SK-N-SH (cell line): ENCODE measurements at regions not wholly inside any gene's neighbourhood (a gene's known extent, or its start where the extent isn't known, plus 50 kb on each side); places are given as distances from the start of the nearest gene placed in this dataset.
A peak's percentile ranks its signal among the peaks of the same experiment; 100 is the strongest.

Experiments
- CTCF ChIA-PET: fragments of 300-600, 350-600 bp; formaldehyde crosslinking; extraction: SDS; loops from one replicate; lab custom pipeline; 2021; lab: Yijun Ruan, JAX
- POLR2A ChIA-PET: fragments of 350-600 bp; sonication (Branson Sonifier 250); formaldehyde crosslinking; extraction: SDS; loops from one replicate; lab custom pipeline; 2020; ENCODE audit warnings: antibody characterized with exemption, inconsistent platforms; lab: Yijun Ruan, JAX
- DNase-seq: peaks from one replicate; pipeline ENCODE4 v3.0.0; 2012
- H2AFZ ChIP-seq: fragments of 200-600 bp; sonication (generic); 2 replicates; pipeline ENCODE4 v1.8.1; 2016; ENCODE audit warnings: antibody characterized with exemption, mild to moderate bottlenecking, low read depth
- H3F3A ChIP-seq: fragments of 200-600 bp; sonication (generic); replicated peaks from 2 replicates; pipeline ENCODE3; 2016; ENCODE audit warnings: antibody characterized with exemption, mild to moderate bottlenecking; ENCODE audit not compliant: insufficient read depth
- H3K27ac ChIP-seq, 2 experiments: fragments of 200-500 bp in 1 of 2; fragments of 200-600 bp in 1 of 2; sonication (Bioruptor generic) in 1 of 2; sonication (generic), shearing (Covaris generic) in 1 of 2; 2 replicates each; pipeline versions ENCODE4 v1.5.1 to v1.6.1; 2014 to 2016; ENCODE audit warnings: low read depth in 2 of 2, inconsistent platforms in 1 of 2, low read length in 1 of 2, mild to moderate bottlenecking in 1 of 2, mixed read lengths in 1 of 2
- H3K27me3 ChIP-seq: fragments of 200-600 bp; sonication (generic), shearing (Covaris generic); 2 replicates; pipeline ENCODE4 v1.6.1; 2016; ENCODE audit warnings: mixed run types; ENCODE audit not compliant: insufficient read depth
- H3K36me3 ChIP-seq, 2 experiments: fragments of 200-500 bp in 1 of 2; fragments of 200-600 bp in 1 of 2; sonication (Bioruptor generic) in 1 of 2; sonication (generic) in 1 of 2; replicated peaks in 1 of 2; 2 replicates each; pipeline versions ENCODE3 to v1.5.1; 2014 to 2016; ENCODE audit warnings: low read length in 1 of 2, mild to moderate bottlenecking in 1 of 2; ENCODE audit not compliant: insufficient read depth in 2 of 2, control insufficient read depth in 1 of 2
- H3K4me1 ChIP-seq, 2 experiments: fragments of 200-500 bp in 1 of 2; fragments of 200-600 bp in 1 of 2; sonication (Bioruptor generic) in 1 of 2; sonication (generic), shearing (Covaris generic) in 1 of 2; 2 replicates each; pipeline versions ENCODE4 v1.5.1 to v1.6.1; 2014 to 2016; ENCODE audit warnings: low read depth in 1 of 2, low read length in 1 of 2, mixed run types in 1 of 2; ENCODE audit not compliant: insufficient read depth in 2 of 2, control insufficient read depth in 1 of 2
- H3K4me2 ChIP-seq: fragments of 200-600 bp; sonication (generic), shearing (Covaris generic); 2 replicates; pipeline ENCODE4 v1.6.1; 2017; ENCODE audit warnings: mixed run types
- H3K4me3 ChIP-seq, 2 experiments: fragments of 200-500 bp in 1 of 2; fragments of 200-600 bp in 1 of 2; sonication (Bioruptor generic) in 1 of 2; sonication (generic), shearing (Covaris generic) in 1 of 2; 2 replicates each; pipeline versions ENCODE4 v1.5.1 to v1.8.1; 2014 to 2016; ENCODE audit warnings: low read depth in 2 of 2, inconsistent platforms in 1 of 2, low read length in 1 of 2, mild to moderate bottlenecking in 1 of 2, mixed read lengths in 1 of 2, moderate library complexity in 1 of 2
- H3K79me2 ChIP-seq: fragments of 200-600 bp; sonication (generic); 2 replicates; pipeline ENCODE4 v1.8.1; 2017; ENCODE audit warnings: mild to moderate bottlenecking; ENCODE audit not compliant: insufficient read depth
- H3K9ac ChIP-seq: fragments of 200-600 bp; sonication (generic); 2 replicates; pipeline ENCODE4 v1.6.1; 2017; ENCODE audit warnings: mixed run types
- H3K9me2 ChIP-seq: fragments of 200-600 bp; sonication (generic); 2 replicates; pipeline ENCODE4 v1.6.1; 2017; ENCODE audit warnings: mixed run types
- H3K9me3 ChIP-seq: fragments of 200-600 bp; sonication (generic); 2 replicates; pipeline ENCODE4 v1.6.1; 2017; ENCODE audit warnings: mixed run types, mild to moderate bottlenecking, moderate library complexity
- H4K20me1 ChIP-seq: fragments of 200-600 bp; sonication (generic); 2 replicates; pipeline ENCODE4 v1.6.1; 2017; ENCODE audit warnings: mild to moderate bottlenecking, mixed run types; ENCODE audit not compliant: insufficient read depth
- FOSL2 ChIP-seq: IDR thresholded peaks from 2 replicates; pipeline ENCODE4 v1.4.0; 2012; ENCODE audit warnings: low read depth, mild to moderate bottlenecking, moderate library complexity, borderline replicate concordance
- GABPA ChIP-seq: IDR thresholded peaks from 2 replicates; pipeline ENCODE4 v1.4.0; 2012; ENCODE audit warnings: low read depth, mild to moderate bottlenecking
- RXRA ChIP-seq: IDR thresholded peaks from 2 replicates; pipeline ENCODE4 v1.4.0; 2012; ENCODE audit warnings: low read depth, mild to moderate bottlenecking, borderline replicate concordance
- SIN3A ChIP-seq: IDR thresholded peaks from 2 replicates; pipeline ENCODE4 v1.6.1; 2012; ENCODE audit warnings: low read depth, mild to moderate bottlenecking, low read length, moderate library complexity, borderline replicate concordance
- SMC3 ChIP-seq: IDR thresholded peaks from 2 replicates; pipeline ENCODE4 v1.6.1; 2012; ENCODE audit warnings: low read depth, low read length, improper control_type of control experiment
- TEAD4 ChIP-seq: IDR thresholded peaks from 2 replicates; pipeline ENCODE4 v1.4.0; 2012; ENCODE audit warnings: mild to moderate bottlenecking, borderline replicate concordance; ENCODE audit not compliant: insufficient read depth
- YY1 ChIP-seq: IDR thresholded peaks from 2 replicates; pipeline ENCODE4 v1.4.0; 2012; ENCODE audit warnings: low read depth, mild to moderate bottlenecking
- WGBS: methylation state at CpG from one replicate; pipeline ENCODE4 v1.1.6; 2017; ENCODE audit warnings: low lambda C conversion rate; 5-methylcytosine and 5-hydroxymethylcytosine counted together
- TF ChIP-seq, protein P1 (sequence below): fragments of 150-350 bp; IDR thresholded peaks from 2 replicates; pipeline ENCODE4 v1.6.1; 2017; ENCODE audit warnings: antibody characterized with exemption, low read length, low read depth, borderline replicate concordance
- TF ChIP-seq, protein P2 (sequence below): IDR thresholded peaks from 2 replicates; pipeline ENCODE4 v1.4.0; 2012; ENCODE audit warnings: low read depth

DNA sequence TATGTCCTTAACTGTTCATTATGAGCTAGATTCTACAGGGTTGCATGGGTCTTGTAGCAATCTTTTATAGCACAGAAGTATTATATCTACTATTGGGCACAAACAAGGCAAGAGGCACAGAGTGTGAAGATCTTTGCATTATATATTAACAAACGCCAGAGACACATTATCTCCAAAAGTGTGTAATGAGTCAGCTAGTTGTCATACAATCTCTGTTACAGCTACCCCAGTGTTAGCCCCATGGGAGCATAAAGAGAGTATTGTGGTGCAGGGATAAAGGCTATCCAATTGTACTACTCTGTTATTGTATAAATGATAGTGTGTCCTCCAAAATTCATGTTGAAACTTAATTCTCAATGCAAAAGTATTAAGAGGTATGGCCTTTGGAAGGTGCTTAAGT is 148.4 kb upstream of the RIMS1 start (continued):
- TF ChIP-seq, protein P1, sequence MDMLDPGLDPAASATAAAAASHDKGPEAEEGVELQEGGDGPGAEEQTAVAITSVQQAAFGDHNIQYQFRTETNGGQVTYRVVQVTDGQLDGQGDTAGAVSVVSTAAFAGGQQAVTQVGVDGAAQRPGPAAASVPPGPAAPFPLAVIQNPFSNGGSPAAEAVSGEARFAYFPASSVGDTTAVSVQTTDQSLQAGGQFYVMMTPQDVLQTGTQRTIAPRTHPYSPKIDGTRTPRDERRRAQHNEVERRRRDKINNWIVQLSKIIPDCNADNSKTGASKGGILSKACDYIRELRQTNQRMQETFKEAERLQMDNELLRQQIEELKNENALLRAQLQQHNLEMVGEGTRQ, result no peak

DNA sequence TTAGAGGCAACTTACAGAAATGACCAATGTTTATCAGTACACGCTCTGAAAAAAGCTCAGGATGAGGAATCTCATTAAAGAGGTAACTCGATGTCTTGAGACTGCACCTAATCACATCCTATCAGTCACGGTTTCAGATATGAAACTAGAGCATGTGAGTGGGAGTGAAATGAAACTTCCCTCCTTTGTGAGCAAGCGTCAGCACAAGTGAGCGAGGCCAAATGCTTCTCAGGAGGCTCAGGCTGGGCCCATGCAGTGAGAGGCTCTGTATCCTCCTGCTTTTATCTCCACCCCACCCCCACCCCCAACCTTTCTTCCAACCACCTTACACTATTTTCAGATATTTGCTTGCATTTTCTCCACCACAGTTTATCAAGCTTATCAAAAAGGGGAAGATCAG is 140.8 kb upstream of the RIMS1 start:
- H2AFZ ChIP-seq, result 0 out of 2 replicates have a peak overlapping the region, but pooled peaks have one; percentile 29
- H3K27me3 ChIP-seq, result no peaks in the 10 kb centered on the region
- CTCF ChIA-PET, result interaction anchor here (0.7 kb wide), 2 partner anchors 99 to 303 kb away, joined by 3 to 4 read pairs; no protein-coding TSS in a partner anchor
- no peaks in the 10 kb centered on the region for H3K4me1 ChIP-seq
- WGBS, result 16% methylated on average over 5 of the region's 5 CpGs
- H4K20me1 ChIP-seq, result no peaks in the 10 kb centered on the region
- H3K9me3 ChIP-seq, result no peaks in the 10 kb centered on the region
- H3K36me3 ChIP-seq, result no peaks in the 10 kb centered on the region
- no peak overlapping the region for H3K9ac ChIP-seq
- no peaks in the 10 kb centered on the region for H3K9me2 ChIP-seq
- POLR2A ChIA-PET, result no interaction called here
- no peak for DNase-seq
- TF ChIP-seq YY1 (no peak), GABPA (no peak)
- no peaks in the 10 kb centered on the region; the same call in 1 of the 2 replicates for H3K79me2 ChIP-seq
- H3K4me2 ChIP-seq, result no peak overlapping the region
- H3K4me3 ChIP-seq, result no peak overlapping the region
- H3F3A ChIP-seq, result no peaks in the 10 kb centered on the region
- H3K27ac ChIP-seq, result no peak overlapping the region

DNA sequence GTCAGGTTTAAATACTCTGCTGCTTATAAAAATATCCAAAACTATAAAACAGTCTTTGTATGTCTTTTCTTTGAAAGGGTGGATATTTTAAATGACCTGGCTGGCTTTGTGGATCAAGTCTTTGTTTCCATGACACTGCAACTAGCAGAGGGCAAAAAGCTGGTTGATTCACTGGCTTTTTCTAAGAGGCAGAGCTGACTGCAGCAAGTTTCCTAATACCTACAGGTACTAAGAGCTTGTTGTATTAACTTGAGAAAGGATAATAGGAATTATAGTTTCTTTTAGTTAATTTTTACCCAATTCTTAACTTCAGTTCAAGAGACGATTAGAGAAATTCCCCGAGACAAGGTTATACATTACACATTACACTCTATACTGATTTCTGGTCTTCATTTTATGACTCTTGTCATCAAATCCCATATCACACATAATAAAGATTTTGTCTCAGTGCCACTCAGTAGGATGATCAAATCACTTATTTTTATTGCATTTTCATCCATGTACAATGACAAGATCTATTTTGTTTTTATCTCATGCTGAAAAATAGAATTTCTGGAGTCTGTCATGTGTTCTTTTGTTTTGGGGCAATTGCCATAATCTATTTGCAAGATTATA is 120.1 kb upstream of the RIMS1 start:
- no peaks in the 10 kb centered on the region for H4K20me1 ChIP-seq
- no peak overlapping the region for H3K9ac ChIP-seq
- H3K4me1 ChIP-seq, result no peaks in the 10 kb centered on the region
- H3F3A ChIP-seq, result no peaks in the 10 kb centered on the region
- no peak overlapping the region for H2AFZ ChIP-seq
- H3K4me2 ChIP-seq, result no peak overlapping the region
- no peaks in the 10 kb centered on the region for H3K79me2 ChIP-seq
- CTCF ChIA-PET, result no interaction called here
- no peak overlapping the region for H3K4me3 ChIP-seq
- TF ChIP-seq SIN3A (no peak), SMC3 (no peak), RXRA (no peak), TEAD4 (no peak), FOSL2 (no peak)
- TF ChIP-seq, protein P1, result no peak
- TF ChIP-seq, protein P2, sequence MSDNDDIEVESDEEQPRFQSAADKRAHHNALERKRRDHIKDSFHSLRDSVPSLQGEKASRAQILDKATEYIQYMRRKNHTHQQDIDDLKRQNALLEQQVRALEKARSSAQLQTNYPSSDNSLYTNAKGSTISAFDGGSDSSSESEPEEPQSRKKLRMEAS, result no peak
- TF ChIP-seq, all 33 proteins: peak for 0
- Histone ChIP-seq H3K27me3 (no peaks in the 10 kb centered on the region), H3K9me2 (no peaks in the 10 kb centered on the region), H3K36me3 (no peaks in the 10 kb centered on the region), H3K27ac (no peak overlapping the region), H3K9me3 (no peaks in the 10 kb centered on the region)
- DNase-seq, result no peak
- POLR2A ChIA-PET, result no interaction called here
- WGBS, result 15% methylated on average over 2 of the region's 2 CpGs
